Progenitor cell of endocrine pancreas (in vitro differentiated cells): ENCODE measurements at regions not wholly inside any gene's neighbourhood (a gene's known extent, or its start where the extent isn't known, plus 50 kb on each side); places are given as distances from the start of the nearest gene placed in this dataset.

Source experiments
- DNase-seq: peaks from one replicate; pipeline ENCODE4 v3.0.0; 2021; ENCODE audit warnings: low spot score; ENCODE audit not compliant: unreplicated experiment
- H3K27ac Mint-ChIP-seq: 2 replicates; pipeline ENCODE4 v1.8.0; 2021; ENCODE audit warnings: mild to moderate bottlenecking, moderate library complexity, mixed read lengths
- H3K27me3 Mint-ChIP-seq: 2 replicates; pipeline ENCODE4 v1.8.0; 2021; ENCODE audit warnings: mixed read lengths
- H3K36me3 Mint-ChIP-seq: 2 replicates; pipeline ENCODE4 v1.8.0; 2022; ENCODE audit warnings: mixed read lengths; ENCODE audit not compliant: insufficient read depth
- H3K4me1 Mint-ChIP-seq: 2 replicates; pipeline ENCODE4 v1.8.0; 2021; ENCODE audit warnings: low read depth, mixed read lengths
- H3K4me3 Mint-ChIP-seq: 2 replicates; pipeline ENCODE4 v1.8.0; 2021; ENCODE audit warnings: low read depth, mild to moderate bottlenecking, moderate library complexity, mixed read lengths
- H3K9me3 Mint-ChIP-seq: 2 replicates; pipeline ENCODE4 v1.8.0; 2021; ENCODE audit warnings: low read depth, mixed read lengths
- CTCF ChIP-seq: fragments of 200-600 bp; sonication (generic); IDR thresholded peaks from one replicate; pipeline ENCODE4 v1.5.0; 2021; ENCODE audit warnings: antibody characterized with exemption, mild to moderate bottlenecking; ENCODE audit not compliant: unreplicated experiment

DNA sequence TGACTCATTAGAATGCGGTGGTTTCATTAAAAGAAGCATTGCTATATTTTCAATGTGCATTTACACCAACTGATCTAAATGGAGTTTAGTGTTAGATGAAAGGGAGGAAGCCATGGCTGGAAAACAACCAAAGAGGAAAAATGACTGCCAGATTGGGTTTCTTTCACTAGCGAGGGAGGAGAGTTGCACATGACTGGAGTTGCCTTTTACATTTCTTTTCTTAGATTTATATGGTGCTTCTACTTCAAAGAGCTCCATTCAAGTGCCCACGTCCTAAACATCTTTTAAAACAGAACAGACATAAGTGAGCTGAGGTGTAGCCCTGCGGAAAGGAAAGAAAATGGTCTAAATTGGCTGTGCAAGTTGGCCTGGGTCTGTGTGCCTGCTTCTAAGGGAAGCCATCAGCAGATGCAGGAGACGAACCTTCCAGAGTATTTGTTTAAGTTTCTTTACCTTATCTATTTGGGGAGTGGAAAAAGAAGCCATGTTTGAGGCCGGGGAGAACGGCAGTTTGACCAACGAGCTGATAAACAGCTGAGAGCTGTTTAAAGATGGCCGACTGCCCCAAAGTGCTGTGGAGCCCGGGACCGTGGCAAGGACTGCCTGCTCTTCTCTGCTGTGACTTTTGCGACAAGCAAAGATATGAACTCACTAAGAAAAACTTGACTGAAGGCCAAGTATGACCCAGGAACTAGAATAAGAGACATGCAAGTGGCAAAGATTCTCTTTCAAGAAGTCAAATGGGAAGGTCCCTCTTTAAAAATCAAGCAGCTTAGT is 327.0 kb downstream of the ZNF516 start:
- no peak for DNase-seq
- Mint-ChIP-seq H3K4me3 (no peak overlapping the region), H3K9me3 (no peaks in the 10 kb centered on the region), H3K4me1 (peaks cover 3% of the 10 kb centered on the region), H3K27ac (no peak overlapping the region), H3K36me3 (no peaks in the 10 kb centered on the region), H3K27me3 (no peaks in the 10 kb centered on the region)
- TF ChIP-seq CTCF: no peak

- Mint-ChIP-seq H3K9me3 (no peaks in the 10 kb centered on the region), H3K4me1 (peaks cover 3% of the 10 kb centered on the region), H3K27ac (no peak overlapping the region), H3K36me3 (no peaks in the 10 kb centered on the region), H3K4me3 (no peak overlapping the region), H3K27me3 (no peaks in the 10 kb centered on the region)
- no peak for DNase-seq
- TF ChIP-seq CTCF: no peak
Measured at GRCh38 chr18:76167410-76167809, 327.6 kb downstream of the ZNF516 start.

DNA sequence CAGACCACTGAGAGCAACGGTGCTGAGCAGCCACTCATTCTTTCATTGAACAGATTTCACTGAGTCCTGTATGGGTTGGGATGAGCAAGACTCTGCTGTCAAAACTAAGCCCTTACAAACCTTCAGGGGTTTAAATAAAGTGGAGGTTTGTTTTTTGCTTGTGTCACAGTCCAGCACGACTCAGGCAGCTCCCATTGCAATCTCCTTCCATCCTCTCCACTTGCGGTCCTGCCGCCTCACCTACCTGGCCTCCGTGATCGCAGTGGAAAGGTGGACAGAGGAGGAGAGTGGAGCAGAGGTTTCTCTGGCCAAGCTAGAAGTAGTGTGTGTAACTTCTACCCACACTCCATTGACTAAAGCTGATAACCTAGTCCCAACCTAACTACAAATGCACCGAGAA is 332.2 kb downstream of the ZNF516 start:
- Mint-ChIP-seq H3K4me3 (no peak overlapping the region), H3K36me3 (no peaks in the 10 kb centered on the region)

DNA sequence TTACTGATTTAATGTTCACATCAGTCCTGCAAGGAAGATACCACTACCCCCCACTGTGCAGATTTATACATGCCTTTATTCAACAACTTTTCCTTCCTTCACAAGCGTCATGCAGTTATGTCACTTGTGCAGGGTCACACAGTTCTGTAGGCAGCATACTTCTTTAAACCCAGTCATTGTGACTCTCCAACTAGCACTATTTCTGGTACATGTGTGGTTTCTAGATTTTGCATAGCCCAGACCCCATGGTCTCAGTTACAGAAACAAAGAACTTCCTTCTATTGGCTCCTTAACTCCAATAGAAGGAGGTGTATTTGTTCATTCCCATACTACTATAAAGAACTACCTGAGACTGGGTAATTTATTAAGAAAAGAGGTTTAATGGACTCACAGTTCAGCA is 333.1 kb downstream of the ZNF516 start:
- TF ChIP-seq CTCF: no peak
- Mint-ChIP-seq H3K36me3 (no peaks in the 10 kb centered on the region), H3K27ac (no peak overlapping the region), H3K4me1 (no peaks in the 10 kb centered on the region), H3K4me3 (no peak overlapping the region), H3K27me3 (no peaks in the 10 kb centered on the region), H3K9me3 (peaks cover 3% of the 10 kb centered on the region)
- no peak for DNase-seq

More for the DNA sequence above, 332.2 kb downstream of the ZNF516 start:
- DNase-seq: no peak
- no peak overlapping the region for H3K27ac Mint-ChIP-seq
- H3K4me1 Mint-ChIP-seq: peaks cover 2% of the 10 kb centered on the region
- no peaks in the 10 kb centered on the region for H3K9me3 Mint-ChIP-seq
- H3K27me3 Mint-ChIP-seq: no peaks in the 10 kb centered on the region
- no peak for TF ChIP-seq CTCF

- Mint-ChIP-seq H3K27ac (no peak overlapping the region), H3K9me3 (peaks cover 12% of the 10 kb centered on the region), H3K36me3 (no peaks in the 10 kb centered on the region), H3K4me1 (no peaks in the 10 kb centered on the region), H3K4me3 (no peak overlapping the region), H3K27me3 (peaks cover 10% of the 10 kb centered on the region)
- TF ChIP-seq CTCF: no peak
- DNase-seq: no peak
Measured at GRCh38 chr18:76153691-76154090, 341.4 kb downstream of the ZNF516 start.
